ENCODE measurements at regions not wholly inside any gene's neighbourhood (a gene's known extent, or its start where the extent isn't known, plus 50 kb on each side); places are given as distances from the start of the nearest gene placed in this dataset.

DNA sequence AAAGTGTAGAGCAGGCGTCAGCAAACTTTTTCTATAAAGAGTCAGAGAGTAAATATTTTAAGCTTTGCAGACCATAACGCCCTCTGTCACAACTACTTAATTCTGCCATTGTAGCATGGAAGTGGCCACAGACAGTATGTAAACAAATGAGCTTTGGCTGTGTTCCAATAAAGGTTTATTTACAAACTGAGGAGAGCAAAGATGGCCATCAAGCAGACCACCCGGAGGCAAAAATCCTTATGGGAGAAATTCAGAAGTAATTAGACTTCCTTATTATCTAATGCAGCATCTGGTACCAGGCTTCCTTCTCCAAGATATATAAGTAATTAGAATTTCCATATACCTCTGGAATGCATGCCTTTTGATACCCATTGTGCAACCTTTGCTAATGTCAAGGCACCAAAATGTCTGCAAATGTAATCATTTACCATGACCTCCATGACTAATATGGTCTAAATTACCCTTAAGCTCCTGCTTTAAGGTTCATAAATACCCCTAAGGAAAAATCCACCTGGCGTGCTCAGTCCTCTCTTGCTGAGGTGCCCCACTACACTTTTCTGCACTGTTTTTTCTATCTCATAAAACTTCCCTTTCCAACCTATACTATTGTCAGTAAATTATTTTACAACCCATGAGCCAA is 377.8 kb downstream of the MATN1 start:
- ATAC-seq = no peak

DNA sequence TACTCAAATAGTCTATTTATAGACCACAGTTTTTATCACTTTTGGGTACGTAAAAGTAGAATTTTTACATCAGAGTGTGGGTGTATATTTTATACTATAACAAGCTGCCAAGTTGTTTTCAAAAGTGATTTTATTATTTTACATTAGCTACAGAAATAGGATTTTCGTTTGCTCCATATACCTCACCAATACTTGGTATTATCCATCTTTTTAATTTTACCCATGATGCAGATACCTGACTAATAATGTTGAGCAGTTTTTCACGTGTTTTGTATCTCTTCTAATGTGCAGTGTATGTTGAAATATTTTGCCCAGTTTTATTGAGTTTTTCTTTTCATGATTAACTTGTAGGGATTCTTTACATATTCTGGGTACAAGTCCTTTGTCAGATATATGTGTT is 379.8 kb downstream of the MATN1 start:
- no peak for ATAC-seq

DNA sequence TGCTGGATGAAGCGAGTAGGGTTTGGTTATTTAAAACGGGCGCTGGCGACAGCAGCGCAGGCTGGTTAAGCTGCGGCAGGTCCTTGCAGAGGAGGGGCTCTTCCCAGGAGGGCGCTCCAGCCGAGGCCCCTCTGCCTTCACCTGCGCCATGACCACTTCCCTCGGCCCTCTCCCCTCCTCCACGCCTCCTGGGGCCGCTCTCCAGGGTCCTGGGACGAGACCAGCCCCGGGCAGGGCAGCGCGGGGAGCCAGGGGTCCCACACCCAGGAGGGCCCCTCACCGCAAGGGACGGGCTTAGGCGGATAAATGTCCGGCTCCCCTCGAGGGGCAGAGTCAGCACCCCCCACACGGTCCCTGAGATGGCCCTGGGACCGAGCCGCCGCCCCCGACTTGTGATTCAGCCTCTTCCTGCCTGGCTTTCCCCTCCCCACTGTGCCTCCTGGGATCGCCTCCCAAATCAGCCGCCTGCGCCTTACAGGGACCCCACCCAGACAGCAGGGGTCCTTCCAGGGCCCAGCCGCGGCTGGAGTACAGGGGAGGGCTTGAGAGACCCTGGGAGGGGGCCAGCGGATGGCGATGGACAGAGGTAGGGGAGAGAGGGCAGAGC is 380.7 kb downstream of the MATN1 start:
- no peak for ATAC-seq

DNA sequence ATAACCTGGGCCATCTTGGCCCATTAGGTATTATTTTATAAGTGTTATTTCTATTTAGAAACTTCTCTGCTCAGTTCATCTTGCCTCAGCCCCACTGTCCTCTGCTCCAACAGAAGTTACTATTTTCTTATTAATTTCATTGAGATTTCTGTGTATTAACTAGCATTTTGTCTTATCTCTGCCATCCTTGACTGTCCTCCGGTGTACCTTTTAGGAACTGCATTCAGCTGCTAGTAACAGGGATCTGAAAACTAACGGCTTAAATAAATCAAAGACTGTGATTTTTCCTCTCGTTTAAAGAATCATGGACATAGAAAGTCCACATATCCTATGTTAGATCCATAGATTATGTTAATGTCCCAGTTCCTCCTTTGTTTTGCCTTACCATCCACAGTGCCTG is 382.5 kb downstream of the MATN1 start:
- ATAC-seq = no peak

DNA sequence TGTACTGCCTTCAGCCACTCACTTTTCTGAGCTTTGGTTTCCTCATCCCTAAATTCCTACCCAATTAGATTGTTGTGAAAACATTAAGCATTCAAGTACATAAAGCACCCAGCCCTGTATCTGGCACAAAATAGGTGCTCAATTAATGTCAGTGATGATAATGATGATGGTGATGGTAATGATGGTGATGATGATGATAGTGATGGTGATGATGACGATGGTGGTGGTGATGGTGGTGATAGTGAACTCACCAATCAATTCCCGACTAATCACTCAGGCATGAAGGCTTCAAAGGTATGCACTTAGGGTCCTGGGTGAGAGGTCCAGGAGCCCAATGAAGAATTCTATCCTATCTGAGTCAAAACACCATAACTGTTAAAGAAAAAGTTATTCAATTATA is 383.5 kb downstream of the MATN1 start:
- ATAC-seq = no peak

DNA sequence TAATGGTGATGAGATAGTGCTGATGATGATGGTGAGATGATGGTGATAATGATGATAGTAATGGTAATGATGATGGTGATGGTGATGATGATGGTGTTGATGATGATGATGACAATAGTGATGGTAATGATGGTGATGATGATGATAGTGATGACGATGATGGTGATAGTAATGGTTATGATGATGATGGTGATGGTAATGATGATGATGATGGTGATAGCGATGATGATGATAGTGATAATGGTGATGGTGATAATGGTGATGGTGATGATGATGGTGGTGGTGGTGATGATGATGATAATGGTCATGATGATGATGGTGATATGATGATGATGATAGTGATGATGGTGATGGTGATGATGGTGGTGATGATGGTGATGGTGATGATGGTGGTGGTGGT is 384.6 kb downstream of the MATN1 start:
- ATAC-seq = no peak

DNA sequence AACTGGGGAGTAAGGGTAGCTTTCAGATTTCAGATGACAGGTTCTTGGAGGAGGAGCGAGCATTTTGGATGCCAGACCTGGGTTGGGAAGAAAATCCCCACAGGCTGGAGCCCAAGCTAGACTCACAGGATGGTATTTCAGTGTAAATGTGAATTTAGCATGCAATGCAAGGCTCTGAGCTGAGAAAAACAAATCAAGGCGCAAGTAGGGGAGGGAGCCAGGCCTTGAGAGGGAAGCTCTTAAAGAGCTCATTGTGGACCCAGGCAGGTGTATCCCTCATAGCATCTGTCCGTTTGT is 386.1 kb downstream of the MATN1 start:
- ATAC-seq = no peak

DNA sequence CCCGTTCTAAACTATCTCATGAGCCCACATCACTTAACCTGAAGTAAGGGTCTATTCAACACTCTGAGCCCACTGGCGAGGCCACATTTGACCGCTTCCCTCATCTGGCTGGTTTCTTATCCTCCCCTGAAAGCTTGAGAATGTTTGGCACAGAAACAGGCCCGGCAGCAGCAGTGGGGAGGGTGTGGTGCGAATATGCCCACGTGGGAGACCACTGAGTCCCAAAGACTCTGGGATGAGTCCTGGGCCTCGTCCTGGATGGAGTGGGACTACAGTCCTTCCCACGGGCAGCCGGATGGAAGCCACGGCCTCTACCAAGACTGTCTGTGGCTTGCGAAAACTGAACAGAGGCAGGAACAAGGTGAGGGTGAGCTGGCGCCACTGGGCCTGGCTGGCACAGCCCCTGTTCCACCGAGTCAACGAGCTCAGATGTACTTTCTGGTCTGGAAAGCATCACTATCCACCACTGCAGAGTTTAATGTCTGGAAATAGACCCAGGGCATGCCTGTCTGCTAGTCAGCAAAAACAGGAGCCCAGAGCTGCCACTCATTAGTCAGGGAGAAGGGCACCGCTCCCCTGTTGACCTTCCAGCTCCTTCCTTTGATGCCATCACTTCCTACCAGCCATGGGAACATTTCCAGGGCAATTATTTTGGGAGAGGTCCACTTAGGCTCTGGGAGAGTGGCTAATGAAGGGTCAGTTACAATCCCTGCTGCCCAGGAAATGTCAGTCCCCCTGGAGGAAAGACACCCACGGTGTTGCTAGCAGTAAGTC is 386.6 kb downstream of the MATN1 start:
- no peak for ATAC-seq

DNA sequence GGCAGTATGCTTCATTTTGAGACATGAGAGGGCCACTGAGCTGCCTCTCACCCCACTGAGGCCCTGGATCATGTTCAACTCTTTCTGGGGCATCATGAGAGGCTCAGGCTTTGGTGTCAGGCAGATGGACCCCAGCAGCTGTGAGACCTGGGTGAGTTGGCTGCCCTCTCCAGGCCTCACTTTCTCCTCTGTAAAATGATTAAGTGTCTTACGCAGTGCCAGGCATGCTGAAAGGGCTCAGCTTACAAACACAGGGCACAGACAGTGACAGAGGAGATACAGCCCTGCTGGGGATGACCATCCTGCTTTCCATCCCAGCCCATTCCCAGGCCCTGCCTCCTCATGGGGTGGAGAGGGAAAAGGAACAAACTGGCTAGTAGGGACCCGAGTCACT is 387.4 kb downstream of the MATN1 start:
- ATAC-seq = no peak

DNA sequence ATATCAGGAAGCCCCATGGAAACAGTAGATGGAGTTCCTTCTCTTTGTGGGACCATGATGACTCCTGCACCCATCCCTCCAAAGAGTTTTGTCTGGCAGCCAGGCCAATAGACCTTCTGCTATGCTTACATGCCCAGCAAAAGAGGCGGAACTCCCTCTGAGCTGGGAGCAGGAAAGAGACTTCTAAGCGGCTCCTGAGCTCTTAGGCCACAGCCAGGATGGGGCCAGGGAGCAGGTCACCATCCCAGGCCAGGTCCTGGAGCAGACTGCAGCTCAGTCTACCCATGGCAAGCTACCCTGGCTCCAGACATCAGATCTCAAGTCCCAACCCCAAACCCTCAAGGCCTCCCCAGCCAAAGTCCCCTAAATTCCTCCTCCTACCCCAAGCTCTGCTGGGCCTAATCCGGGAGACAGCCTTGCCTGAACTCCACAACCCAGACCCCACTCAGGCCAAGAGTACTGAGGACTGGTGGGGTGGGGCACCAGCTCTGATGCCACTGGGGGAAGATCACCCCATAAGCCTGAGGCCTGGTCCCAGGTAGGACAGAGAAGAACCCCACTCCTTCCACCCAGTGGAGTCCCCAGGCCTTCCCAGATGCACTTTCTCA is 387.9 kb downstream of the MATN1 start:
- no peak for ATAC-seq

DNA sequence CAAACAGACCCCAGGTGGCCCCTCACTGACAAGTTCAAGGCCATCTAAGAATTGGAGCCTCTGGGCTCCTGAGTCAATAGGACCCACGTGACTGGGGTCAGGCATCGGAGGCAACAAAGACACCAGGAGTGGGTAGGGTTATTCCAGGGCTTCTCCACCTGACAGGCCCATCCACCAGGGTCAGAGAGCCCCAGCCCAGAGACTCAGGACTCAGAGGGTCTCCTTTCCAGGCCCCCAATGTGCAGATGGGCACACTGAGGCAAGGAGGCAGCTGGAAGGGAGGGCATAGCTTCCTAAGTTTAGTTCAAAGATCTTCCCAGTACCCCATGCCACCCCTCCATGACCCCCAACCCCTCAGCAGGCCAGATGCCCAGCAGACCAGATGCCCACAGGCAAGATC is 388.6 kb downstream of the MATN1 start:
- ATAC-seq = no peak

DNA sequence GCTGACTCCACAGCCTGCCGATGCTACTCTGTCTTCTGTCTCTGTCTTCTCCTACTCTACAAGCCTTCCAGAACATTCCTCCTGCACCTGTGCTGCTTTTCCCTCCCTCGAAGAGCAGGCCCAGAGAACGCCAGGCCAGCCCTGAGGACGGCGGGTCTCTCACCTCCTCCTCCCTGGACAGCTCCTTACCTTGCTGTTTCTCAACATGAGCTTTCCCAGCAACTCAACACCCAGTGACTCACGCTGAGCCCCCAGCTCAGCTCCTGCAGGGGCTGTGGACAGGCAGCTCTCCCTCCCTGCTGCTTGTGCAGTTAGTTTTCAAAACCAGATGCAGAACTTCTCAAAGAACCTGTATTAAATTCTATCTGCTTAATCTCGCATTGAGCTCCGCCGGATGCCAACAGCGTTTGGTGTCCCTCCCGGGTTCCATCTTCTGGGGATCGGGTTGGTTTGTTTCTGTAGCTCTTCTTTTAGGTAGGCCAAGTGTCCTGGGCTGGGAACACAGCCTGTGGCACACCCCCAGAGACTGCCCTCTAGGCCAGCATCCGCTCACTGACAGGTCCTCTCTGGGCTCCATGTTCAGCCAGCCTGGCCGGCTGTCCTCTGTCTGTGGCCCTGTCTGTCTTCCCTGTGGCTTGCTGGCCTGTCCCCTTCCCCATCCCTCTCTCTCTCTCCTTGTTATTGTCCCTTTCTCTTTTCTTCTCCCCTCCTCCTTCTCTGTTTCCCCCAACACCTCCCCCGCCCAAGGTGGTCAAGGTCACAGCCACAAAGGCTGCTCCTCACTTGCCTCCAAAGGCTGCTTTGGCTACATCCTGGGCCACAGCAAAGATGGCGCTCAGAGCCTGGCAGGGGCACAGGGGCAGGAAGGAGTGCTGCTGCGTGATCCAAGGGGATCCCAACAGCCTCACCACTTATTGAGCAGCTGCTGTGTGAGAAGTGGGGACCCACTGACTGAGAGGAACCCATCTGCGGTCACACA is 391.0 kb downstream of the MATN1 start:
- no peak for ATAC-seq

DNA sequence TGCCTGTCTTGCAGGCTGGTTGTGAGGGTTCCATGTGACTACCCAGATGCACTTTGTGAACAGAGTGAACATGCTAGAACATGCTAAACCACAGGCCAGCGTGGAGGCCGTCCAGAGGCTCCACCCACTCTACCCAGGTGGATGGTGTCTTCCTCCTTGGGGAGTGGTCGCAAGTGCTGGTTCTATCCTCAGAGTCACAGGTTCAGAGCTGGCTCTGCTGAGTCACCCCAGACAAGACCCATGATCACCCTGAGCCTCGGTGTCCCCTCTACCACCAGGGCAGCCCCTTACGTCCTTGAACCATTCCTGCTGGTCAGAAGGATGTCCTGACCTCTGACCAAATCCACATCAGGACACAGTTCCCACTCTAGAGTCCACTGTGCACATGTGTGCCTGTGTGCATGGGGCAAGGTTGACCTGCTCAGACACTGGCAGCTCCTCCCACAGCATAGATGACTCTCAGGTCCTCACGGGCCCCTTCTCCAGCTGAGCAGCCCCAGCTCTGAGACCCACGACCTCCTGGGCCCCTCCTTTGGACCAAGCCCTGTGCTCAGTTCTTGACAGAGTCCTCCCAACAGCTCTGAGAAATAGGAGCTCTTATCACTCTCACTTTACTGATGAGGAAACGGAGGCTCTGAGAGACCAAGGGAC is 391.8 kb downstream of the MATN1 start:
- no peak for ATAC-seq

DNA sequence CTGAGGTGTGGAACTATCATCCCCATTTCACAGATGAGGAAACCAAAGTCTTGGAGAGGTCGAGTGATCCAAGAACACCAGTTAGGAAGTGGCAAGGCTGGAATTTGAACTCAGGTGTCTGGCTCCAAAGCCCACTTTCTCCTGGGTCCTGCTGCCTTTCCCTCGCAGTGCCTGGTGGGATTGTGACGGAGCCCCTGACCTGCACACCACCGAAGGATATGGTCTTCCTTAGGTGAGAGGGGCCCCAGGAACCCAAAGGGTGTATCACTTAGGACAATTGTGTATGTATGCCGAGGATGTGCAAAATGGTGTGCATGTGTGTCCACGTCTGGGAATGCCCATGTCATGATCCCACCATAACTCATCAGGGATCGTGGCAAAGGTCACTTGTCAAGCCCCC is 392.7 kb downstream of the MATN1 start:
- no peak for ATAC-seq

DNA sequence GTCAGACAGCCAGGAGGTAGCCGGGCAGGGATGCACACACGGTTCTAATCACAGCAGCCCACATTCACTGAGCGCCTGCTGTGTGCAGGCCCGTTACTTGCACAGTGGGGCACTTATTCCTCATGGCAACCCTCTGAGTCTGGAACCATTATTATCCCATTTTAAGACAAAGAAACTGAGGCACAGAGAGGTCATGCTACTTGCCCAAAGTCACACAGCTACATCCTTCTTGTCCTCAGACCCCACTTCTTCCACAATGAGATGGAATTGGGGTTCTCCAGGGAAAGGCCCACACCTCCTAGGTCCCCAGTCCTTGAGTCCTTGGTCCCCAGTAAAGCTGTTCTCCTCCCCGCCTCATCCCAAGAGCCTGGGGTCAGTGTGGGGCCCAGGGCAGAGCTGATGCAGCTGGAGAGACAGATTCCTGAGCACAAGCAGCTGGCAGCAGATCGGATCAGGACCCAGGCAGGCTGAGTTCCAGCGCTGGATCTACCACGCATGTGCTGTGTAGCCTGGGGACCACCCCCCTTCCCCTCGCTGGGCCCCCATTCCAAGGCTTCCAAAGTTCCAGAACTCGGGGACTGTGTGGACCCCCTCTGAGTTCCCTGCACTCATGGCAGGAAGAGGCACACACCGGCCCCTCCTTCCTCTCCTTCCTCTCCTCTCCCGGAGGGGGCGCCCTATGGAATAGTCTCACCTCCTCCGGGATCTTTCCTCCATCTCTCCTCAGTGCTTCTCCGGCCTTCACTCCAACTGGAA is 393.4 kb downstream of the MATN1 start:
- no peak for ATAC-seq

DNA sequence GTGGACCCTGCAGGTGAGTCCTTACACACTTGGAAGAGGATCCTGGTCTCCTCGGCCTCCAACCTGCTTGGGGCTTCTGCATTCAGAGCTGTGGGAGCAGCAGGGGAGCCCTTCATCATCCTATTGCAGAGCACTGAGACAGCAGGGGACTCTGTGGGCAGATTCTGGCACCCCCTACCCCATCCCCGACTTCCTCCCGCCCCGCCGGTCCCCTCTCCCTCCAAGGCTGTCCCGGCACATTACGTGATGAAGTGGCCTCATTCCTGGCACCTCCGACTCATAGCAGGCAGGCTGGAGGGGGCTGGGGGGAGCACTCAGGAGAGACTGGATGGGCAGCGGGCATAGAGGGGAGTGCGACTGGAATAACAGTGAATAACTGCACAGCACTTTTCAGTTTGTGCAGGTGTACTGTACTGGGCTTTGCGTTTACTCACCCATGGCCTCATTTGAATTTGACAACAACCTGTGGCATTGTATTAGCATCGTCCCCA is 394.1 kb downstream of the MATN1 start:
- ATAC-seq = no peak

DNA sequence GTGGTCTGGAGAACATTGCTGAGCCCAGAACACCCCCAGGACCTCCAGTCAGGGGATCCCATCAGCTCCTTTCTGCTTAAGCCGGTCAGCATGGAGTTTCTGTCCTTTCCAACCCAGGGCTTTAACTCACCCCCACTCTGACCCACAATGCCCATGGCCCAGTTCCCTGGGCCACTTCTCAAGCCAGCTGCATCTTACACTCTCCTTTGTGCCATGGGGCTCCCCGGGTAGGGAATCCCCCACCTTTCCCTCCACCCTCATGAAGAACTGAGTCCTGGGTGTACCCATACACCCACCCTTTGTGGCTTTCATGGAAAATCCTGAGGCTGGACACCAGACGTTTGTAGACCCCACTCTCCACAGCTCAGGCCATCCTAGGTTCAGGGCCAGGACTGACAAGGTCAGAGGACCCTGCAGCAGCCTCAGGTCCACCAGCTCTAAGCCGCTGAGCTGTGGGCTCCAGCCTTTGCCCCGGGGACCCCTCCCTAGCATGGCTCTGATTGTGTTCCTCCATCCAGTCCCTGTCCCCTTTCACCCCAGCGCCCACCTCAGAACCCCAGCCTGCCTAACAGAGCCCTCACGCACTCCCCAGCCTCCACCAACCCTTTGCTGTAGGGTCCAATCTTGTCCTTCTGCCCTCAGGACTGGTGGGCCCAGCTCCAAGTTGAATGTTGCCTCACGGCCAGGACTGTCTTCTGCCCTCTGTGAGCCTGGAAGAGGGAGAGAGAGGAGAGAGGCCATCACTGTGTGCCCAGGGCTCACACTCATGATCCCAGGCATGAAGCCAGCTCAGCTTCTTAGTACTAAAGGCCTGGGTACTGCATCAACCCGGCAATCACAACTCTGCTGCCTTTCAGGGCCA is 394.8 kb downstream of the MATN1 start:
- no peak for ATAC-seq

DNA sequence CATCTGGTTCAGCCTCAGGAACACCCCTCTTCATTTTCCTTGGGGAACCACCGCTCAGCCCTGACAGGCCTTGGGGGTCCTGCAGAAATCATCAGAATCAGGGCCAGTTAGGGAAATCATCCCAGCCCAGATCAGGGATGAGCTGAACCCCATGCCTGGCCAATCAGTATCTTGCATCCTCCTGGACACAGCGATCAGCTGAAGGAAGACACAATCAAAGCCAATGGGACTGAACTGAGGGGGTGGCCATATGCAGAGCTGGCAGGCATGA is 395.4 kb downstream of the MATN1 start:
- ATAC-seq = no peak

DNA sequence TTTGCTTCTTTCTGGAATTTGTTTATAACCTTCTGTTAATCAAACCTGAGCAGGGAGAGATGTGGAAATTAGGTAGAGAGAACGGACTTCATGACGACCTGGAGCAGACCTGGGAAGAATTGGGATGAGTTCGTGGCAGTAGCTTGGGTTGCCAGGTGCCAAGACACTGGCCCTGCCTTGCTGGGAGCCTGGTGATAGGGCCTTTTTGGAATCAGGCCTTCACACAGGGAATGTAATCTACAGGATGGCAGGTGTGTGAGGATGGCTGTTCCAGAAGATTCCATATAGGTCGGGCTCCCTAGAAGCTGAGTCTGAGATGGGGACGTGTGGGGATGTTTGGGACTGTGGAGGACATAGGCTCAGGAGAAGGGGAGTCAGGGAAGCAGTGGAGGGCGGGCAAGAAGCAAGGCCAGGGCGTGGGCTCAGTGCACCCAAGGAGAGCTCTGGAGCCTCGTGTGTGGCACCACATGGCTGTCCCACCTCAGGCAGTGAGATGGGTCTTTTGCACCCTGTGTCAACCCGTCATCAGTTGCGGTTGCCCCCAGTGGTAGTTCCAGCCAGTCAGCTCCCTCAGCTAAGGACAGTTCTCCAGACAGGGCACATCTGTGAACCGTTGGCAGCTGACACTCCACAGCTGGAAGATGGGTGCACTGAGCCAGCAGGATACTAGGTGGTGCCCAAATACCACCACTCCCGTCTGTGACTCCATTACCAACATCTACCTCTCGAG is 395.9 kb downstream of the MATN1 start:
- no peak for ATAC-seq

DNA sequence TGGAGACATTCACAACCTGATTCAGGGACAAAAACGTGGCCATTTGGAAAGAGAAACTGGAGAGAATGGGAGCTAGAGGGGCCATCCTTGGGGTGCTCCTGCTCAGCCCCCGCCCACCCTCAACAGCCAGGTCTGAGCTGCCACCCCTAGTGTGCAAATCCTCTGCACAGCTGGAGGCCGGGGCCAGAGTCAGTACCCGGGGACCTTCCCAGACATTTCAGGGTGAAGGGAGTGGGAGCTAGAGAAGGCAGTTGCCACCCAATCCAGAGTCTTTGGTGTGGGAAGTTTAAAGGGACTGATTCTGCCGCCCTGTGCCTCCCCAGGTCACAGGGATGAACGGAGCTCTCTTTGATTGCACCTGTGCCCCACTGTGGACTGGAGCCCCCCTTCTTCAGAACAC is 397.4 kb downstream of the MATN1 start:
- ATAC-seq = no peak

Measured in activated CD4-positive, CD25-positive, alpha-beta regulatory T cell treated with anti-CD3 and anti-CD28 coated beads, Interleukin-2, amount 50 U/mL, for 24 hours (primary cell).